ENCODE measurements at regions not wholly inside any gene's neighbourhood (a gene's known extent, or its start where the extent isn't known, plus 50 kb on each side); places are given as distances from the start of the nearest gene placed in this dataset.

- TF ChIP-seq CUX1 (IDR thresholded peaks at IDR 0.05; ENCODE audit: insufficient replicate concordance, low read depth, low read length) (no peak), GATAD2B (conservative IDR thresholded peaks at IDR 0.05; ENCODE audit: low read depth) (no peak), DPF2 (IDR thresholded peaks at IDR 0.05) (no peak), RUNX3 (IDR thresholded peaks at IDR 0.05; ENCODE audit: low read length) (no peak), CBFB (IDR thresholded peaks at IDR 0.05; ENCODE audit: low read depth) (no peak), BMI1 (IDR thresholded peaks at IDR 0.05; ENCODE audit: borderline replicate concordance) (no peak), ZNF274 (IDR thresholded peaks at IDR 0.05; ENCODE audit: insufficient read depth, insufficient read length) (no peak), MEF2B (IDR thresholded peaks at IDR 0.05; ENCODE audit: partially characterized antibody, poor library complexity, severe bottlenecking) (no peak)
Measured at GRCh38 chr1:212514056-212514614, 81.4 kb downstream of the NENF start (continued).

GRCh38 chr1:212514782-212515181, 82.1 kb downstream of the NENF start:
- H3K4me1 ChIP-seq (ENCODE audit: control insufficient read depth, insufficient read depth, low read length): no peaks in the 10 kb centered on the region
- H2AFZ ChIP-seq (ENCODE audit: control insufficient read depth, low read depth, low read length): no peak overlapping the region
- no peaks in the 10 kb centered on the region for H3K79me2 ChIP-seq (ENCODE audit: control insufficient read depth, insufficient read depth, low read length)
- no TSS peak for BruUV-seq (replicated peaks)
- H3K36me3 ChIP-seq (ENCODE audit: control insufficient read depth in 2 of 2, insufficient read depth in 2 of 2, low read length in 1 of 2): no peaks in the 10 kb centered on the region
- FAIRE-seq: no peak
- RAD21 ChIA-PET (ENCODE audit: unreplicated experiment): no interaction called here
- CTCF ChIA-PET: no interaction called here
- no peaks in the 10 kb centered on the region; the same call in 1 of the 2 replicates for H4K20me1 ChIP-seq (ENCODE audit: control insufficient read depth, insufficient read depth)
- no peak overlapping the region for H3K9ac ChIP-seq (ENCODE audit: control insufficient read depth, insufficient read depth, low read length)
- no peak overlapping the region for H3K27ac ChIP-seq (ENCODE audit: control insufficient read depth, insufficient read depth)
- WGBS (ENCODE audit: insufficient coverage, insufficient replicate concordance, low lambda C conversion rate, missing lambda C conversion rate): 53% methylated on average over 12 of the region's 36 CpGs
- H3K4me3 ChIP-seq: no peak overlapping the region
- in situ Hi-C loops (cut with MboI) (no loop called here), intact Hi-C loops (cut with micrococcal nuclease; ENCODE audit: unreplicated experiment) (no loop called here)
- POLR2A ChIA-PET: interaction anchor here (0.5 kb wide), 1 partner anchor 27 kb away, joined by 3 read pairs; no protein-coding TSS in a partner anchor
- H3K27me3 ChIP-seq (replicated peaks in 1 of 2; ENCODE audit: control insufficient read depth in 2 of 2, insufficient read depth in 2 of 2, low read length in 1 of 2): peaks cover 7 to 16% of the 10 kb centered on the region in 2 experiments
- H3K4me2 ChIP-seq (ENCODE audit: control insufficient read depth, insufficient read depth): no peak overlapping the region; the same call in 1 of the 2 replicates
- peak; percentile 57 for ATAC-seq
- TF ChIP-seq NFYB (IDR thresholded peaks at IDR 0.05; ENCODE audit: insufficient read depth, low read depth, low read length) (no peak), SUZ12 (IDR thresholded peaks at IDR 0.05; ENCODE audit: unreplicated experiment) (peak; percentile 80)
- no peaks in the 10 kb centered on the region for H3K9me3 ChIP-seq (replicated peaks; ENCODE audit: control insufficient read depth, insufficient read depth, low read length)
- SMC1A ChIA-PET (ENCODE audit: uncharacterized antibody, unreplicated experiment): no interaction called here
- DNase-seq (ENCODE audit: low read depth, low spot score): no peak
